ENCODE measurements at regions not wholly inside any gene's neighbourhood (a gene's known extent, or its start where the extent isn't known, plus 50 kb on each side); places are given as distances from the start of the nearest gene placed in this dataset.

GRCh38 chr9:31629292-31629691 is 755.2 kb upstream of the ACO1 start:
- no peak for TF ChIP-seq POLR2A (conservative IDR thresholded peaks at IDR 0.05)
- TF ChIP-seq SP1 (CRISPR knock-in tag; IDR thresholded peaks at IDR 0.05), result no peak
- no peak for TF ChIP-seq CREB1 (IDR thresholded peaks at IDR 0.05)
- TF ChIP-seq CREB1 (CRISPR knock-in tag; IDR thresholded peaks at IDR 0.05), result no peak
- no peak for TF ChIP-seq CTCF (IDR thresholded peaks at IDR 0.05 in 2 of 3, conservative IDR thresholded peaks at IDR 0.05 in 1 of 3; ENCODE audit: insufficient read depth in 2 of 3, low read depth in 1 of 3, low read length in 3 of 3)
- TF ChIP-seq ZKSCAN8 (CRISPR knock-in tag; IDR thresholded peaks at IDR 0.05), result no peak
- no peak for TF ChIP-seq RCOR1 (IDR thresholded peaks at IDR 0.05; ENCODE audit: borderline replicate concordance in 1 of 2, low read depth in 2 of 2, low read length in 2 of 2)
- no peak for TF ChIP-seq RBM39 (optimal IDR thresholded peaks at IDR 0.05; ENCODE audit: low read depth, low read length)
- no peak for TF ChIP-seq ZNF134 (CRISPR knock-in tag; conservative IDR thresholded peaks at IDR 0.05)
- TF ChIP-seq NR2C2 (CRISPR knock-in tag; IDR thresholded peaks at IDR 0.05), result no peak
- no peak for TF ChIP-seq NR2C2 (tag; IDR thresholded peaks at IDR 0.05)
- TF ChIP-seq BRCA1 (IDR thresholded peaks at IDR 0.05), result no peak
- no peak for TF ChIP-seq BRCA1 (CRISPR knock-in tag; IDR thresholded peaks at IDR 0.05)
- no peak for TF ChIP-seq RNF2 (IDR thresholded peaks at IDR 0.05)
- no peak for TF ChIP-seq GATA2 (CRISPR knock-in tag; IDR thresholded peaks at IDR 0.05)

Measured in K562 (cell line).